ENCODE measurements at regions not wholly inside any gene's neighbourhood (a gene's known extent, or its start where the extent isn't known, plus 50 kb on each side); places are given as distances from the start of the nearest gene placed in this dataset.
A peak's percentile ranks its signal among the peaks of the same experiment; 100 is the strongest.

DNA sequence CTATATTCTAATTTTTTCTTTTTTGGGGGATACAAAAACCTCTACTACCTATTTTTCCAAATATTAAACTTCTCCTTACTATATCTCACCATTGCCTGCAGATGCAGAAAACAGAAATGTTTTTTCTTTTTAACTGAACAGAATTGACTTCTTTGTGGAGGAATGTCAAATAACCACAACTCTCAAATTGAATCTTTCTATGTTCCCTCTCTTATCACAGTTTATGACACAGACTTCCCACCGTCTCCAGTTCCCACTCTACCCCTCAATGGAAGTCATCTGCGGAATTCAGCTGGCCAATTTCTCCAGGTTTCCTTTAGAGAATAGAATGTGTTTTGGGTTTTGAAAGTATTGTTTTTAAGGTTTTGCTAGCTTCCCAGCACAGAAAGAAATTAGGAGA is 77.0 kb downstream of the NR2F2 start:
- Histone ChIP-seq H3K4me3 (no peak overlapping the region), H3K27ac (no peak overlapping the region), H3K9me3 (no peaks in the 10 kb centered on the region), H3K36me3 (no peaks in the 10 kb centered on the region), H3K4me1 (peaks cover 0 to 36% (median 5%) of the 10 kb centered on the region in 4 donors), H3K27me3 (peaks cover 0 to 27% of the 10 kb centered on the region in 2 donors)
- WGBS, 2 donors = 71 to 73% methylated on average over 2 of the region's 2 CpGs
- DNase-seq (ENCODE audit: low spot score in 2 of 2) = no peak
- TF ChIP-seq POLR2A (IDR thresholded peaks at IDR 0.05) = no peak
- no peak for TF ChIP-seq EP300 (IDR thresholded peaks at IDR 0.05)
- TF ChIP-seq, protein P1, sequence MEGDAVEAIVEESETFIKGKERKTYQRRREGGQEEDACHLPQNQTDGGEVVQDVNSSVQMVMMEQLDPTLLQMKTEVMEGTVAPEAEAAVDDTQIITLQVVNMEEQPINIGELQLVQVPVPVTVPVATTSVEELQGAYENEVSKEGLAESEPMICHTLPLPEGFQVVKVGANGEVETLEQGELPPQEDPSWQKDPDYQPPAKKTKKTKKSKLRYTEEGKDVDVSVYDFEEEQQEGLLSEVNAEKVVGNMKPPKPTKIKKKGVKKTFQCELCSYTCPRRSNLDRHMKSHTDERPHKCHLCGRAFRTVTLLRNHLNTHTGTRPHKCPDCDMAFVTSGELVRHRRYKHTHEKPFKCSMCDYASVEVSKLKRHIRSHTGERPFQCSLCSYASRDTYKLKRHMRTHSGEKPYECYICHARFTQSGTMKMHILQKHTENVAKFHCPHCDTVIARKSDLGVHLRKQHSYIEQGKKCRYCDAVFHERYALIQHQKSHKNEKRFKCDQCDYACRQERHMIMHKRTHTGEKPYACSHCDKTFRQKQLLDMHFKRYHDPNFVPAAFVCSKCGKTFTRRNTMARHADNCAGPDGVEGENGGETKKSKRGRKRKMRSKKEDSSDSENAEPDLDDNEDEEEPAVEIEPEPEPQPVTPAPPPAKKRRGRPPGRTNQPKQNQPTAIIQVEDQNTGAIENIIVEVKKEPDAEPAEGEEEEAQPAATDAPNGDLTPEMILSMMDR (IDR thresholded peaks at IDR 0.05) = no peak

DNA sequence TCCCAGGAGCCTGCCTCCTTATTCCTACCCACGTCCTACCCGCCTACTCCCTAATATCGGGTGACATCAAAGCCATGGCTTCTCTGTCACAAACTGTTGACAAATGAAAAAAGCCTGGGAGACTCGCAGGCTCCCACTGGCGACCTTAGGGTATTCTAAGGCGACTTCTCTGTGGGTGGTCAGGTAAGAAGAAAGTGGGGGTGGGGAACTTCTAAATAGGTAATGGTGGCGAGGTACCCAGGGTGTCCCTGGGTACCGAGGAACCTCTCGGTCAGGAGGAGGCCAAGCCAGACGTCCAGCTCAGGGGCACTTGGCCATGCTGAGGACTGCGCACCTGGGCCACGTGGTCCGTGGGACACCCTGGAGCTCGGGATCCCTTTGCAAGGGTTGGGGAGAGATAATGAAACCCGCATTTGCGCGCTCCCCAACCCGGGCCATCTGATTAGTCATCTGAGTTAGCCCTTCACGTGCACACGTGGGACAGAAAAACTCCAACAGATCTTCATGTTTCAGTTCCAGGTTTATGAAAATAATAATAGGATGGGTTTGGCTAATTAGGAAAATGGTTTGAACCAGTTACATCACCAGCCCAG is 78.2 kb downstream of the NR2F2 start:
- Histone ChIP-seq H3K27me3 (peaks cover 0 to 36% of the 10 kb centered on the region in 2 donors), H3K9me3 (no peaks in the 10 kb centered on the region), H3K4me3 (peak overlapping the region; percentile 40 to 63 (median 50)), H3K4me1 (peaks cover 0 to 36% (median 5%) of the 10 kb centered on the region in 4 donors), H3K36me3 (no peaks in the 10 kb centered on the region), H3K27ac (peak overlapping the region in 1 of 4 donors; percentile 78)
- 44 to 46% methylated on average over 17 to 20 of the region's 20 CpGs for WGBS, 2 donors
- TF ChIP-seq POLR2A (IDR thresholded peaks at IDR 0.05) = no peak
- TF ChIP-seq EP300 (IDR thresholded peaks at IDR 0.05) = no peak
- TF ChIP-seq, protein P1 (IDR thresholded peaks at IDR 0.05) = no peak
- no peak for DNase-seq (ENCODE audit: low spot score in 2 of 2)

DNA sequence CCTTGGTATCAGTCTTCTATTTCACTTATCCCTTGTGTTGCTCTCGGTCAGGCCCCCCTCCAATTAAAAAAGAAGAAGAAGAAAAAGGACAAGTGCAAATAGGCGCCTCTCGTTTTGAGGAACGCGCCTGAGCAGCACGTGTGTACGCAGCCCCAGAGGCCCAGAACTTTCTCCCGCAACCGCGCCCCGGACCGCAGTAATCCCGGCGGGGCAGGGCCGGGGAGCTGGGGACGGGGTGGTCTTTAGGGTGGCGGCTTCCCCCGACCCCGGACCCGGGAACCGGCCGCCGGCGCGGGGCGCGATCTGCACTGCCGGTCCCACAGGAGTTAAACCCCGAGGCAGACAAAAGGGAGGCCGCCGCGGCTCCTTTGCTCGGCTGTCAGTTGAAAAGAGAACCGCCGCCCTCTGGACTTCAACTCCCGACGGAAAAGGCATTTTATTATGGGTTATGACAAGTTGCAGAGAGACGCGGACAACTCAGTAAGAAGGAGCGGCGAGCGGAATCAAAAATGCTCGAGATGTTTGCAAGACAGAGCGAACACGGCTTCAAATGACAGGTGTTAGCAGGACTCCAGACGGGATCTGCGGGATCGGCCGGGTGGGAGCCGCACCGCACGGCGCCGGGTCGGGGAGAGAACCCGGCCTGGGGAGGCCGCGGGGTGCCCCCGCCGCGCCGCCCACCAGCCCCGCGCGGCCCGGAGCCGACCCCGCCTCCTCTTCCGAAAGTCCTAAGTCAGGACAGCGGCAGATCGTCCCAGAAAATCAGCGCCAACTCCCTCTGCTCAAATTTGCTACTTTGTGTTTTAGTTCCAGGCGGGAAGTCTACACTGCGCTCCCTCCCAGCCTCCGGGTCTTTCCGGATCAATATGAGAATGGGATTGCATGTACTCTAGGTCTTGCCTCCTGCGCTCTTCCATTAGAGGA is 79.0 kb downstream of the NR2F2 start:
- Histone ChIP-seq H3K36me3 (no peaks in the 10 kb centered on the region), H3K9me3 (no peaks in the 10 kb centered on the region), H3K4me3 (peak overlapping the region; percentile 40 to 63 (median 50)), H3K27me3 (peaks cover 0 to 36% of the 10 kb centered on the region in 2 donors), H3K4me1 (peaks cover 0 to 36% (median 5%) of the 10 kb centered on the region in 4 donors), H3K27ac (peak overlapping the region in 3 of 4 donors; percentile 7 to 78 (median 9))
- 3 to 4% methylated on average over 61 to 76 of the region's 77 CpGs for WGBS, 2 donors
- no peak for DNase-seq (ENCODE audit: low spot score in 2 of 2)
- TF ChIP-seq, protein P1 (IDR thresholded peaks at IDR 0.05) = no peak
- TF ChIP-seq EP300 (IDR thresholded peaks at IDR 0.05) (no peak), POLR2A (IDR thresholded peaks at IDR 0.05) (no peak)

DNA sequence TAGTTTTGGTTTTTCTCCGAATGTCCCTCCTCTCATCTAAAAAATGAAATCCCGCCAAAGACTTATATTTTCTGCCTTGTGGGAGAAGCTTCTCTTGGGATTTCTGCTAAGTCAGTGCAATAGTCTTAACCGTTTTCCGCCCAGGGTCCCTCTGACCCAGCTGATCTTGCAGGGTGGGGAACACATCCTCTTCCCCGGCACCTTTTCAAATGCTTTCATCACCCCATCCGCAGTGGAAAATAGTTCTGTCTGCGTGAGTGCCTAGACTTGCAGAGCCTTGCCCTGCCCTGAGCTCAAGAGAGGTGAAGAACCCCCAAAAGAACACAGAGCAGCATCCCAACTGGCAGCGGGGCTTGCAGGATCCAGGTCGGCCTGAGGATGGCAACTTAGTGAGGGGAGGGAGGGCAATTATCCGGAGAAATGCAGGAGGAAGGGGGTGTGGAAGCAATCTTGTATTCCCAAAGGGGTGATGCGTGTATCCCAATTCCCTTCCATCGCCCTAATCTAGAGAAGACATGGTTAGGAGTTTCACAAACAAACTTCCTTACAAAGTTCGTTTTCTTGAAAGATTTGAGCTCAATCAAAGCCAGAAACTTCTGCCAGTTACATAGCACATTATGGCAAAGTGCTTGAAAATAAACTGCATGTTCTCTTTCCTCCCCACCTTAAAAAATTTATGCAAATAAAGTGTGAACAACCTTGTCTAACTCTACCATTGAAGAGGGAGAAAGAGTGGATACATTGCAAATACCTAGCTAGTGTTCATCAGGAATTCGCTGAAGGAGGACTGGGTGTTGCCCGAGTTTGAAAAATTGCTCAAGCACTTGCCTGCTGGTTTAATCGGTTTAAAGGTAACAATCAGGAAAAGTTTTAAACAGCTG is 79.9 kb downstream of the NR2F2 start:
- DNase-seq (ENCODE audit: low spot score in 2 of 2) = no peak
- 52 to 59% methylated on average over 16 of the region's 16 CpGs for WGBS, 2 donors
- peak in 1 of 2 donors; percentile 4 for TF ChIP-seq EP300 (IDR thresholded peaks at IDR 0.05)
- TF ChIP-seq, protein P1 (IDR thresholded peaks at IDR 0.05) = no peak
- Histone ChIP-seq H3K27ac (peak overlapping the region in 2 of 4 donors; percentile 7 to 78), H3K4me1 (peaks cover 0 to 37% (median 5%) of the 10 kb centered on the region in 4 donors), H3K4me3 (peak overlapping the region; percentile 40 to 63 (median 50)), H3K36me3 (no peaks in the 10 kb centered on the region), H3K9me3 (no peaks in the 10 kb centered on the region), H3K27me3 (peaks cover 0 to 36% of the 10 kb centered on the region in 2 donors)

Measured in tibial nerve (tissue), 4 donors.